ENCODE measurements at regions not wholly inside any gene's neighbourhood (a gene's known extent, or its start where the extent isn't known, plus 50 kb on each side); places are given as distances from the start of the nearest gene placed in this dataset.

DNA sequence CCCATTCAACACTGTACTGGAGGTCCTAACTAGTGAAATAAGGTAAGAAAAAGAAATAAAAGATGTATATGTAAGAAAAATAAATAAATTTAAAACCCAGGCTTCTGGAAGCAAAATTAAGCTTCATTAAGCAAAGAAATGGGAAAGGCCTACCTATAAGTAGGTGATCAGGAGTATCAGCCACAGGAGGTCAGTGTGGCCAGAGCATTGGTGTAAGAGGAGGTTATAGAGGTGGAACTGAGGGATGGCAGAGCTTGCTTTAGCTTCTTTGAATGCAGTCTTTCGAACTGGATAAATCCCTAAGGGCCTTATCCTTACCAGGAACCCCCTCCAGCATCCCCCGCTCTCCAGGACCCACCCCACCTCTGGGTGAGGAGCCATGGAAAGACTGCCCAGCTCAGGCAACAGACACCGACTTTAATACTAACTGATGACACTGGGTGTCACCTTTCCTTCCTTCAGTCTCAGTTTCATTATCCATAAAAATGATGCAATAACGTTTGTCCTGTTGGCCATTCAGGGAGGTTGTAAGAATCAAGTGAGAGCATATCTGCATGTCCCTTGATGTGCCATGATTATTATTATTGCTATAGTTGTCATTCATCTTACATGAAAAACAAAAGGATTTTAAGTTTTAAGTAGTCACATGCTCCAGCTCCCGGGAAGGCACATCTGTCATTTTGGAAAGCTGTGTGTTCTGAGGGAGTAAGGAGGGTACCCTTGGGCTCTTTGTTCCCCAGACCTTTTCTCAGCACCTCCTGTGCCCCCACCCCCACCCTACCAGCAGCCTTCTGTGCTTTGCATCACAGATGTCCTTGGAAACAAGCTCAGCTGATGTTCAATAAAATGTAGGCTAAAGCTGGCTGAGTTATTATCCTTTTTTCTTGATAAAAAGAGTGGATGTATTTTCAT lies 50.8 kb upstream of the CTNNA1 start:
- BruUV-seq (replicated peaks) = no TSS peak
- H3K9ac ChIP-seq (ENCODE audit: low read length) = no peak overlapping the region
- intact Hi-C loops (cut with micrococcal nuclease) = no loop called here
- peaks cover 5% of the 10 kb centered on the region; the same call in 1 of the 2 replicates for H3K4me1 ChIP-seq (ENCODE audit: insufficient read depth, low read length)
- CTCF ChIA-PET = no interaction called here
- no peaks in the 10 kb centered on the region for H4K20me1 ChIP-seq (ENCODE audit: low read length)
- no peaks in the 10 kb centered on the region for H3K27me3 ChIP-seq (ENCODE audit: low read length)
- no peaks in the 10 kb centered on the region for H3K36me3 ChIP-seq (ENCODE audit: low read depth, low read length)
- no peaks in the 10 kb centered on the region for H3K9me3 ChIP-seq (ENCODE audit: low read length)
- no peak overlapping the region for H2AFZ ChIP-seq (ENCODE audit: low read length)
- no peak overlapping the region for H3K4me3 ChIP-seq (ENCODE audit: low read length)
- no peak; the same call in 1 of the 2 replicates for ATAC-seq
- H3K9me2 ChIP-seq (replicated peaks; ENCODE audit: low read length) = no peaks in the 10 kb centered on the region
- H3K27ac ChIP-seq (ENCODE audit: low read length) = no peak overlapping the region
- POLR2A ChIA-PET (ENCODE audit: unreplicated experiment) = interaction anchor here (0.6 kb wide), 2 partner anchors 496 kb away, joined by 4 read pairs; partner anchors contain the start of gene SIL1
- no peak overlapping the region for H3K4me2 ChIP-seq (ENCODE audit: low read length)
- no peak for DNase-seq
- H3F3A ChIP-seq (ENCODE audit: low read length, unreplicated experiment) = no peaks in the 10 kb centered on the region
- TF ChIP-seq EZH2phosphoT487 (IDR thresholded peaks at IDR 0.05; ENCODE audit: borderline replicate concordance, low read length) = no peak
- no peaks in the 10 kb centered on the region for H3K79me2 ChIP-seq (ENCODE audit: low read length)

DNA sequence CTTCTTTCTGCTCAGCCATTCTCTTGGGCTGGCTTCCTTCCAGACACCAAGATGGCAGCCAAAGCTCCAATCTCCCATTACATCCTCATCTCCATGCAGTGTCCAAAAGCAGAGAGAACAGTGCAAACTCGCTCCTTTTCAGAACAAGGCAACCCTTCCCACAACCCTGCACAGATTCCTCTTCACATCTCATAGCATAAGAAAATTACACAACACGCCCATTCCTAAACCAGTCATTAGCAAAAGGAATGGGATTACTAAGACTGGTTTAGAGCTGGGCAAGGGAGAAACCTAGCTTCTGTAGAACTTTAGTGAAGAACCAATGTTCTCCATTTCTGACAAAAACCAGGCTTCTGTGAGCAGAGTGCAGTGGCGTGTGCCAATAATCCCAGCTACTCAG lies 51.5 kb upstream of the CTNNA1 start:
- BruUV-seq (replicated peaks) = no TSS peak
- no peak overlapping the region for H3K4me3 ChIP-seq (ENCODE audit: low read length)
- ChIA-PET POLR2A (ENCODE audit: unreplicated experiment) (interaction anchor here (0.6 kb wide), 1 partner anchor 497 kb away, joined by 4 read pairs; the partner anchor contains the start of gene SIL1), CTCF (no interaction called here)
- H3K9me3 ChIP-seq (ENCODE audit: low read length) = no peaks in the 10 kb centered on the region
- DNase-seq (no peak), ATAC-seq (no peak)
- no peak overlapping the region for H3K4me2 ChIP-seq (ENCODE audit: low read length)
- no peaks in the 10 kb centered on the region for H4K20me1 ChIP-seq (ENCODE audit: low read length)
- H3K36me3 ChIP-seq (ENCODE audit: low read depth, low read length) = no peaks in the 10 kb centered on the region
- H3K79me2 ChIP-seq (ENCODE audit: low read length) = no peaks in the 10 kb centered on the region
- no peak overlapping the region for H3K27ac ChIP-seq (ENCODE audit: low read length)
- H3K9ac ChIP-seq (ENCODE audit: low read length) = no peak overlapping the region
- no peaks in the 10 kb centered on the region for H3K9me2 ChIP-seq (replicated peaks; ENCODE audit: low read length)
- no peaks in the 10 kb centered on the region for H3F3A ChIP-seq (ENCODE audit: low read length, unreplicated experiment)
- no peaks in the 10 kb centered on the region for H3K27me3 ChIP-seq (ENCODE audit: low read length)
- H3K4me1 ChIP-seq (ENCODE audit: insufficient read depth, low read length) = peaks cover 7% of the 10 kb centered on the region; the same call in 1 of the 2 replicates
- TF ChIP-seq EZH2phosphoT487 (IDR thresholded peaks at IDR 0.05; ENCODE audit: borderline replicate concordance, low read length) = no peak
- TF ChIP-seq, protein P1, sequence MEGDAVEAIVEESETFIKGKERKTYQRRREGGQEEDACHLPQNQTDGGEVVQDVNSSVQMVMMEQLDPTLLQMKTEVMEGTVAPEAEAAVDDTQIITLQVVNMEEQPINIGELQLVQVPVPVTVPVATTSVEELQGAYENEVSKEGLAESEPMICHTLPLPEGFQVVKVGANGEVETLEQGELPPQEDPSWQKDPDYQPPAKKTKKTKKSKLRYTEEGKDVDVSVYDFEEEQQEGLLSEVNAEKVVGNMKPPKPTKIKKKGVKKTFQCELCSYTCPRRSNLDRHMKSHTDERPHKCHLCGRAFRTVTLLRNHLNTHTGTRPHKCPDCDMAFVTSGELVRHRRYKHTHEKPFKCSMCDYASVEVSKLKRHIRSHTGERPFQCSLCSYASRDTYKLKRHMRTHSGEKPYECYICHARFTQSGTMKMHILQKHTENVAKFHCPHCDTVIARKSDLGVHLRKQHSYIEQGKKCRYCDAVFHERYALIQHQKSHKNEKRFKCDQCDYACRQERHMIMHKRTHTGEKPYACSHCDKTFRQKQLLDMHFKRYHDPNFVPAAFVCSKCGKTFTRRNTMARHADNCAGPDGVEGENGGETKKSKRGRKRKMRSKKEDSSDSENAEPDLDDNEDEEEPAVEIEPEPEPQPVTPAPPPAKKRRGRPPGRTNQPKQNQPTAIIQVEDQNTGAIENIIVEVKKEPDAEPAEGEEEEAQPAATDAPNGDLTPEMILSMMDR (conservative IDR thresholded peaks at IDR 0.05; ENCODE audit: low read depth, low read length) = no peak
- no peak for TF ChIP-seq EZH2 (IDR thresholded peaks at IDR 0.05; ENCODE audit: low read length, unreplicated experiment)
- H2AFZ ChIP-seq (ENCODE audit: low read length) = no peak overlapping the region
- intact Hi-C loops (cut with micrococcal nuclease) = no loop called here

GRCh38 chr5:138700581-138701362 lies 52.5 kb upstream of the CTNNA1 start:
- no peaks in the 10 kb centered on the region for H3K9me2 ChIP-seq (replicated peaks; ENCODE audit: low read length)
- TF ChIP-seq, protein P1 (conservative IDR thresholded peaks at IDR 0.05; ENCODE audit: low read depth, low read length) = no peak
- TF ChIP-seq EZH2 (IDR thresholded peaks at IDR 0.05; ENCODE audit: low read length, unreplicated experiment) = no peak
- TF ChIP-seq EZH2phosphoT487 (IDR thresholded peaks at IDR 0.05; ENCODE audit: borderline replicate concordance, low read length) = no peak
- H3K79me2 ChIP-seq (ENCODE audit: low read length) = no peaks in the 10 kb centered on the region
- intact Hi-C loops (cut with micrococcal nuclease) = no loop called here
- no peaks in the 10 kb centered on the region for H4K20me1 ChIP-seq (ENCODE audit: low read length)
- H2AFZ ChIP-seq (ENCODE audit: low read length) = no peak overlapping the region
- H3K4me2 ChIP-seq (ENCODE audit: low read length) = no peak overlapping the region
- H3K9ac ChIP-seq (ENCODE audit: low read length) = no peak overlapping the region
- no peak for ATAC-seq
- CTCF ChIA-PET = no interaction called here
- POLR2A ChIA-PET (ENCODE audit: unreplicated experiment) = no interaction called here
- no peaks in the 10 kb centered on the region for H3K27me3 ChIP-seq (ENCODE audit: low read length)
- BruUV-seq (replicated peaks) = no TSS peak
- no peaks in the 10 kb centered on the region for H3K36me3 ChIP-seq (ENCODE audit: low read depth, low read length)
- H3K4me3 ChIP-seq (ENCODE audit: low read length) = no peak overlapping the region
- no peaks in the 10 kb centered on the region for H3F3A ChIP-seq (ENCODE audit: low read length, unreplicated experiment)
- peaks cover 13% of the 10 kb centered on the region for H3K4me1 ChIP-seq (ENCODE audit: insufficient read depth, low read length)
- no peaks in the 10 kb centered on the region for H3K9me3 ChIP-seq (ENCODE audit: low read length)
- no peak for DNase-seq
- H3K27ac ChIP-seq (ENCODE audit: low read length) = no peak overlapping the region

All from PC-3 (cell line).